ENCODE measurements at regions not wholly inside any gene's neighbourhood (a gene's known extent, or its start where the extent isn't known, plus 50 kb on each side); places are given as distances from the start of the nearest gene placed in this dataset.

- TF ChIP-seq CTCF (IDR thresholded peaks at IDR 0.05) (no peak), ZFX (IDR thresholded peaks at IDR 0.05; ENCODE audit: borderline replicate concordance) (no peak)
- no peak overlapping the region for H3K27ac ChIP-seq
Measured at GRCh38 chr20:55070001-55070400, 594.6 kb downstream of the DOK5 start.

GRCh38 chr20:55067158-55067825 lies 591.9 kb downstream of the DOK5 start:
- no peak for TF ChIP-seq ZFX (IDR thresholded peaks at IDR 0.05; ENCODE audit: borderline replicate concordance)
- TF ChIP-seq CTCF (IDR thresholded peaks at IDR 0.05), result no peak
- H3K27ac ChIP-seq, result no peak overlapping the region

- TF ChIP-seq CTCF (IDR thresholded peaks at IDR 0.05), result no peak
- no peak for TF ChIP-seq ZFX (IDR thresholded peaks at IDR 0.05; ENCODE audit: borderline replicate concordance)
- no peak overlapping the region for H3K27ac ChIP-seq
Measured at GRCh38 chr20:55058938-55059337, 583.5 kb downstream of the DOK5 start.

GRCh38 chr20:55057779-55058415 lies 582.5 kb downstream of the DOK5 start:
- no peak overlapping the region for H3K27ac ChIP-seq
- TF ChIP-seq ZFX (IDR thresholded peaks at IDR 0.05; ENCODE audit: borderline replicate concordance), result no peak
- peak; percentile 59 for TF ChIP-seq CTCF (IDR thresholded peaks at IDR 0.05)

- TF ChIP-seq ZFX (IDR thresholded peaks at IDR 0.05; ENCODE audit: borderline replicate concordance), result no peak
- no peak for TF ChIP-seq CTCF (IDR thresholded peaks at IDR 0.05)
- H3K27ac ChIP-seq, result no peak overlapping the region
Measured at GRCh38 chr20:55054453-55054852, 579.1 kb downstream of the DOK5 start.

- TF ChIP-seq ZFX (IDR thresholded peaks at IDR 0.05; ENCODE audit: borderline replicate concordance), result no peak
- TF ChIP-seq CTCF (IDR thresholded peaks at IDR 0.05), result no peak
- H3K27ac ChIP-seq, result no peak overlapping the region
Measured at GRCh38 chr20:55053389-55053788, 578.0 kb downstream of the DOK5 start.

- TF ChIP-seq ZFX (IDR thresholded peaks at IDR 0.05; ENCODE audit: borderline replicate concordance) (no peak), CTCF (IDR thresholded peaks at IDR 0.05) (no peak)
- H3K27ac ChIP-seq, result no peak overlapping the region
Measured at GRCh38 chr20:55052459-55052858, 577.1 kb downstream of the DOK5 start.
